OCI-LY7 (cell line): ENCODE measurements at regions not wholly inside any gene's neighbourhood (a gene's known extent, or its start where the extent isn't known, plus 50 kb on each side); places are given as distances from the start of the nearest gene placed in this dataset.

Experiments
- BruUV-seq: library from RNA; stranded (reverse); fragments of 400-500 nt; replicated peaks from 2 replicates; lab custom pipeline; 2021; lab: Mats Ljungman, UMichigan
- CTCF ChIA-PET: fragments of 300-600 bp; sonication (Branson Sonifier 250); formaldehyde crosslinking; loops from one replicate; lab custom pipeline; 2022; ENCODE audit warnings: antibody characterized with exemption; ENCODE audit not compliant: unreplicated experiment; lab: Charles Lee
- POLR2A ChIA-PET: fragments of 300-600 bp; sonication (Branson Sonifier 250); formaldehyde crosslinking; loops from one replicate; lab custom pipeline; 2022; ENCODE audit warnings: antibody characterized with exemption; lab: Charles Lee
- DNase-seq: peaks from one replicate; pipeline ENCODE4 v3.0.0-alpha.2; 2015; ENCODE audit warnings: low spot score
- H2AFZ ChIP-seq: fragments of 200-600 bp; sonication (generic), shearing (Covaris generic); 2 replicates; pipeline ENCODE4 v1.6.1; 2014; ENCODE audit warnings: mild to moderate bottlenecking, antibody characterized with exemption, low read length, moderate library complexity
- H3K27ac ChIP-seq: fragments of 200-600 bp; sonication (generic); 2 replicates; pipeline ENCODE4 v1.5.1; 2014; ENCODE audit warnings: mixed run types, low read depth, mild to moderate bottlenecking, moderate library complexity, low read length, inconsistent platforms; ENCODE audit not compliant: poor library complexity, severe bottlenecking
- H3K36me3 ChIP-seq: fragments of 200-600 bp; sonication (generic); 2 replicates; pipeline ENCODE4 v1.6.1; 2014; ENCODE audit warnings: mild to moderate bottlenecking, antibody characterized with exemption, low read length, moderate library complexity, mixed read lengths; ENCODE audit not compliant: insufficient read depth
- H3K4me1 ChIP-seq: fragments of 200-600 bp; sonication (generic); 2 replicates; pipeline ENCODE4 v1.5.1; 2014; ENCODE audit warnings: mild to moderate bottlenecking, low read length; ENCODE audit not compliant: insufficient read depth, poor library complexity, severe bottlenecking
- H3K4me2 ChIP-seq: fragments of 200-600 bp; sonication (generic); 2 replicates; pipeline ENCODE4 v1.6.1; 2014; ENCODE audit warnings: mild to moderate bottlenecking, low read length
- H3K4me3 ChIP-seq: fragments of 200-600 bp; sonication (generic); 2 replicates; pipeline ENCODE4 v1.5.1; 2014; ENCODE audit warnings: mild to moderate bottlenecking, low read depth, low read length; ENCODE audit not compliant: poor library complexity, severe bottlenecking
- H3K79me2 ChIP-seq: fragments of 200-600 bp; sonication (generic); 2 replicates; pipeline ENCODE4 v1.6.1; 2016; ENCODE audit warnings: low read depth, mild to moderate bottlenecking, low read length, moderate library complexity, mixed read lengths; ENCODE audit not compliant: insufficient read depth
- H3K9me2 ChIP-seq: fragments of 200-600 bp; sonication (generic); 2 replicates; pipeline ENCODE4 v1.6.1; 2016; ENCODE audit warnings: mild to moderate bottlenecking, low read length, mixed read lengths; ENCODE audit not compliant: insufficient read depth
- H3K9me3 ChIP-seq: fragments of 200-600 bp; sonication (generic); 2 replicates; pipeline ENCODE4 v1.6.1; 2014; ENCODE audit warnings: mild to moderate bottlenecking, mixed run types, low read length, mixed read lengths
- H4K20me1 ChIP-seq: fragments of 200-600 bp; sonication (generic); 2 replicates; pipeline ENCODE4 v1.6.1; 2014; ENCODE audit warnings: mild to moderate bottlenecking, antibody characterized with exemption, low read length, moderate library complexity, mixed read lengths; ENCODE audit not compliant: insufficient read depth
- CTCF ChIP-seq: fragments of 200-600 bp; sonication (generic); conservative IDR thresholded peaks from 2 replicates; pipeline ENCODE4 v1.5.1; 2014; ENCODE audit warnings: mild to moderate bottlenecking, antibody characterized with exemption, low read length, moderate library complexity, mixed read lengths
- EZH2phosphoT487 ChIP-seq: fragments of 200-600 bp; sonication (generic); IDR thresholded peaks from 2 replicates; pipeline ENCODE4 v1.6.1; 2018; ENCODE audit warnings: low read depth, borderline replicate concordance, mild to moderate bottlenecking, mixed run types, antibody characterized with exemption, low read length, moderate library complexity, mixed read lengths
- intact Hi-C: fragments of 100-400 bp; cut with micrococcal nuclease; formaldehyde crosslinking; loops from one replicate; pipeline ENCODE4 v1.10.0; 2022; ENCODE audit not compliant: unreplicated experiment

- ChIA-PET POLR2A (interaction anchor here (0.6 kb wide), 1 partner anchor 268 kb away, joined by 5 read pairs; no protein-coding TSS in a partner anchor), CTCF (no interaction called here)
- Histone ChIP-seq H2AFZ (no peak overlapping the region), H3K4me2 (no peak overlapping the region), H3K4me1 (no peaks in the 10 kb centered on the region), H3K36me3 (no peaks in the 10 kb centered on the region), H3K79me2 (no peaks in the 10 kb centered on the region), H4K20me1 (no peaks in the 10 kb centered on the region), H3K4me3 (no peak overlapping the region), H3K27ac (no peak overlapping the region), H3K9me2 (no peaks in the 10 kb centered on the region), H3K9me3 (no peaks in the 10 kb centered on the region)
- DNase-seq: no peak
- BruUV-seq: no TSS peak
- TF ChIP-seq EZH2phosphoT487 (no peak), CTCF (no peak)
- intact Hi-C loops: no loop called here
Measured at GRCh38 chr5:58327289-58327688, 132.6 kb downstream of the PLK2 start.

GRCh38 chr5:58326022-58326421 is 133.9 kb downstream of the PLK2 start:
- Histone ChIP-seq H3K9me3 (no peaks in the 10 kb centered on the region), H3K4me3 (no peak overlapping the region), H2AFZ (no peak overlapping the region), H4K20me1 (no peaks in the 10 kb centered on the region), H3K4me2 (no peak overlapping the region), H3K36me3 (no peaks in the 10 kb centered on the region), H3K9me2 (no peaks in the 10 kb centered on the region), H3K4me1 (no peaks in the 10 kb centered on the region), H3K79me2 (no peaks in the 10 kb centered on the region), H3K27ac (no peak overlapping the region)
- ChIA-PET CTCF (no interaction called here), POLR2A (interaction anchor here (0.6 to 0.7 kb wide), 3 partner anchors 10 to 209 kb away, joined by 3 to 4 read pairs (median 3); no protein-coding TSS in a partner anchor)
- no peak for DNase-seq
- TF ChIP-seq EZH2phosphoT487 (no peak), CTCF (no peak)
- intact Hi-C loops: no loop called here
- no TSS peak for BruUV-seq

- H2AFZ ChIP-seq: no peak overlapping the region
- ChIA-PET CTCF (no interaction called here), POLR2A (no interaction called here)
- H3K4me3 ChIP-seq: no peak overlapping the region
- H4K20me1 ChIP-seq: no peaks in the 10 kb centered on the region
- no peaks in the 10 kb centered on the region for H3K9me3 ChIP-seq
- no peaks in the 10 kb centered on the region for H3K4me1 ChIP-seq
- DNase-seq: no peak
- no peak overlapping the region for H3K4me2 ChIP-seq
- no peaks in the 10 kb centered on the region for H3K36me3 ChIP-seq
- no peaks in the 10 kb centered on the region for H3K9me2 ChIP-seq
- H3K27ac ChIP-seq: no peak overlapping the region
- intact Hi-C loops: no loop called here
- no peaks in the 10 kb centered on the region for H3K79me2 ChIP-seq
- no TSS peak for BruUV-seq
- TF ChIP-seq EZH2phosphoT487 (no peak), CTCF (no peak)
Measured at GRCh38 chr5:58322453-58322852, 137.4 kb downstream of the PLK2 start.
